NCI-H446 treated with DMSO at 0.1 percent for 48 hours (cell line): ENCODE measurements at regions not wholly inside any gene's neighbourhood (a gene's known extent, or its start where the extent isn't known, plus 50 kb on each side); places are given as distances from the start of the nearest gene placed in this dataset.

Source experiments
- DNase-seq: peaks from one replicate; lab custom pipeline; 2025; lab: John Stamatoyannopoulos, UW

GRCh38 chr6:74765486-74765885, 440.4 kb downstream of the COL12A1 start:
- no peak for DNase-seq

- no peak for DNase-seq
Observed at GRCh38 chr6:74764486-74764885, 441.4 kb downstream of the COL12A1 start.

- no peak for DNase-seq
Observed at GRCh38 chr6:74762841-74763240, 443.0 kb downstream of the COL12A1 start.

GRCh38 chr6:74757813-74758212, 448.0 kb downstream of the COL12A1 start:
- no peak for DNase-seq

GRCh38 chr6:74756923-74757322, 448.9 kb downstream of the COL12A1 start:
- no peak for DNase-seq

- no peak for DNase-seq
Observed at GRCh38 chr6:74755778-74756177, 450.1 kb downstream of the COL12A1 start.

GRCh38 chr6:74755196-74755595, 450.7 kb downstream of the COL12A1 start:
- no peak for DNase-seq

- no peak for DNase-seq
Observed at GRCh38 chr6:74753883-74754600, 451.8 kb downstream of the COL12A1 start.

- no peak for DNase-seq
Observed at GRCh38 chr6:74752303-74752702, 453.6 kb downstream of the COL12A1 start.

GRCh38 chr6:74750826-74751225, 455.0 kb downstream of the COL12A1 start:
- DNase-seq = no peak

GRCh38 chr6:74749211-74750147, 456.4 kb downstream of the COL12A1 start:
- DNase-seq = no peak

- no peak for DNase-seq
Observed at GRCh38 chr6:74745670-74746069, 460.2 kb downstream of the COL12A1 start.

GRCh38 chr6:74742793-74743508, 462.9 kb downstream of the COL12A1 start:
- no peak for DNase-seq

GRCh38 chr6:74741646-74742045, 464.2 kb downstream of the COL12A1 start:
- no peak for DNase-seq

GRCh38 chr6:74735304-74735703, 470.5 kb downstream of the COL12A1 start:
- no peak for DNase-seq

- no peak for DNase-seq
Observed at GRCh38 chr6:74734901-74735300, 471.0 kb downstream of the COL12A1 start.

- no peak for DNase-seq
Observed at GRCh38 chr6:74733830-74734620, 471.8 kb downstream of the COL12A1 start.

GRCh38 chr6:74731931-74732330, 473.9 kb downstream of the COL12A1 start:
- no peak for DNase-seq

- DNase-seq = no peak
Observed at GRCh38 chr6:74731204-74731603, 474.6 kb downstream of the COL12A1 start.

GRCh38 chr6:74720923-74721322, 484.9 kb downstream of the COL12A1 start:
- DNase-seq = no peak

- no peak for DNase-seq
Observed at GRCh38 chr6:74717591-74717990, 488.3 kb downstream of the COL12A1 start.
